ENCODE measurements at regions not wholly inside any gene's neighbourhood (a gene's known extent, or its start where the extent isn't known, plus 50 kb on each side); places are given as distances from the start of the nearest gene placed in this dataset.

GRCh38 chr11:69569306-69570200, 71.4 kb upstream of the CCND1 start:
- TF ChIP-seq, protein P1, sequence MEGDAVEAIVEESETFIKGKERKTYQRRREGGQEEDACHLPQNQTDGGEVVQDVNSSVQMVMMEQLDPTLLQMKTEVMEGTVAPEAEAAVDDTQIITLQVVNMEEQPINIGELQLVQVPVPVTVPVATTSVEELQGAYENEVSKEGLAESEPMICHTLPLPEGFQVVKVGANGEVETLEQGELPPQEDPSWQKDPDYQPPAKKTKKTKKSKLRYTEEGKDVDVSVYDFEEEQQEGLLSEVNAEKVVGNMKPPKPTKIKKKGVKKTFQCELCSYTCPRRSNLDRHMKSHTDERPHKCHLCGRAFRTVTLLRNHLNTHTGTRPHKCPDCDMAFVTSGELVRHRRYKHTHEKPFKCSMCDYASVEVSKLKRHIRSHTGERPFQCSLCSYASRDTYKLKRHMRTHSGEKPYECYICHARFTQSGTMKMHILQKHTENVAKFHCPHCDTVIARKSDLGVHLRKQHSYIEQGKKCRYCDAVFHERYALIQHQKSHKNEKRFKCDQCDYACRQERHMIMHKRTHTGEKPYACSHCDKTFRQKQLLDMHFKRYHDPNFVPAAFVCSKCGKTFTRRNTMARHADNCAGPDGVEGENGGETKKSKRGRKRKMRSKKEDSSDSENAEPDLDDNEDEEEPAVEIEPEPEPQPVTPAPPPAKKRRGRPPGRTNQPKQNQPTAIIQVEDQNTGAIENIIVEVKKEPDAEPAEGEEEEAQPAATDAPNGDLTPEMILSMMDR (IDR thresholded peaks at IDR 0.05; ENCODE audit: low read depth, low read length), result no peak
- no peak overlapping the region for H3K4me3 ChIP-seq (ENCODE audit: low read depth, low read length)
- DNase-seq (ENCODE audit: low read depth, low spot score), result no peak
- in situ Hi-C loops (cut with HindIII; ENCODE audit: low sequenced_read_pairs), result no loop called here

DNA sequence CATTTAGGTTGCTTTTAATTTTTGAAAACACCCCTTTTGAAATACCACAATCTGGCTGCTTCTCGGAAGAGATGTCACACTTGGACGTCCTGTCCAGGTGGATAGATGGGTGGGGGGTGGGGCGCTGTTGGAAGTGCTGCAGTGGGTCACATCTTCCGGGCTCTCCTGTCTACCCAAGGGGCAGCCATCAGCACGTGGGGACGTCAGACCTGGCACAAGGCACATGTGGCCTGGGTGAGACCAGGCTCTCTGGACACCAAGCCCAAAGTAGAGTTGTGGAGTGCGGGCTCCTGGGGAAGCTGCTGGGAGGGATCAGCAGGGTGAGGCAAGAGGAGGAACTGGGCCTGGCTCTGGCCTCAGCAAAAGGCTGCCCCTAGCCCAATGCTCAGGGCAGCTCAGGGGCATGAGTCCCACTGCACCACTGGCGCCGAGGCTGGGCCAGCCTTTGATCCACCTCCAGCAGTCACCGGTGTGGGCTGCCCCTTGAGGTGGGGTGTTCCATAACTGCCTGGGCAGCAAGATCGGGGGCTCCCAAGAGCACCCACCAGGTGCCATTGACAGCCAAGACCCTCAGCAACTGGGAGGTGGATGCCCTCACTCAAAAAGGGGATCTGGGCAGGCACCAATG, 68.6 kb upstream of the CCND1 start:
- no peak for DNase-seq (ENCODE audit: low read depth, low spot score)
- in situ Hi-C loops (cut with HindIII; ENCODE audit: low sequenced_read_pairs), result no loop called here
- TF ChIP-seq, protein P1 (IDR thresholded peaks at IDR 0.05; ENCODE audit: low read depth, low read length), result no peak
- H3K4me3 ChIP-seq (ENCODE audit: low read depth, low read length), result no peak overlapping the region

- no peak for DNase-seq (ENCODE audit: low read depth, low spot score)
- no peak overlapping the region for H3K4me3 ChIP-seq (ENCODE audit: low read depth, low read length)
- TF ChIP-seq, protein P1 (IDR thresholded peaks at IDR 0.05; ENCODE audit: low read depth, low read length), result no peak
- in situ Hi-C loops (cut with HindIII; ENCODE audit: low sequenced_read_pairs), result no loop called here
These were observed 68.1 kb upstream of the CCND1 start for GRCh38 chr11:69572861-69573260.

GRCh38 chr11:69573761-69574607, 67.0 kb upstream of the CCND1 start:
- TF ChIP-seq, protein P1 (IDR thresholded peaks at IDR 0.05; ENCODE audit: low read depth, low read length), result no peak
- in situ Hi-C loops (cut with HindIII; ENCODE audit: low sequenced_read_pairs), result no loop called here
- no peak for DNase-seq (ENCODE audit: low read depth, low spot score)
- no peak overlapping the region for H3K4me3 ChIP-seq (ENCODE audit: low read depth, low read length)

DNA sequence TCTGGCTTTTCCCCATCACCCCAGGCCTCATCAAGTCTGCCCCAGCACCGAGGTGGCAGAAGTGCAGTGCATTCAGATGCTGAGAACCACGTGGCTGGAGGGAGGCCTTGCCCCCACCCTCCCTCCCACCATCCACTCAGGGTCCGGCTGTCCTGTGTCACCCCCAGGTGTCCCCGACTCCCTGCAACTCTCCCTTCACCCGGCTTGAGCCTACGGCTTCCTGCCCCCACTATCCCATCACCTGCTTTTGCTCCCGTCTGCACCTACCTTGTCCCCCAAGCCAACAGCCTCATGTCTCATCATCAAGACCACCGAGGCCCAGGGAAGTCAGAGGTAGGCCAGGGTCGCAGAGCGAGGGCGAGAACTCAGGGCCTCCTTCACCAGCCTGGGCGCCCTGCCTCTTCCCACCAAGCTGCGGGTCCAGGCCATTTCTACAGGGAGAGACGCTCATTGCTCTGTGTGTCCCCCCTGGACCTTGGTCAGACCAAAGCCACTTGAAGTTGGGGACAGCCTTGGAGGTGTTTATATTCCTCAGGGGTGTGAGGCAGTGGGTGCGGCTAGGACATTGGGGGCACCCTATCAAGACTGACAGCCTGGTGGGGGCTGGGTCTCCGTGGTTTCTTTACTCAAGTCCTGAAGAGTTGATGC, 66.2 kb upstream of the CCND1 start:
- no peak for DNase-seq (ENCODE audit: low read depth, low spot score)
- TF ChIP-seq, protein P1 (IDR thresholded peaks at IDR 0.05; ENCODE audit: low read depth, low read length), result no peak
- in situ Hi-C loops (cut with HindIII; ENCODE audit: low sequenced_read_pairs), result no loop called here
- H3K4me3 ChIP-seq (ENCODE audit: low read depth, low read length), result no peak overlapping the region

All from astrocyte of the spinal cord (primary cell).